ENCODE measurements at regions not wholly inside any gene's neighbourhood (a gene's known extent, or its start where the extent isn't known, plus 50 kb on each side); places are given as distances from the start of the nearest gene placed in this dataset.

DNA sequence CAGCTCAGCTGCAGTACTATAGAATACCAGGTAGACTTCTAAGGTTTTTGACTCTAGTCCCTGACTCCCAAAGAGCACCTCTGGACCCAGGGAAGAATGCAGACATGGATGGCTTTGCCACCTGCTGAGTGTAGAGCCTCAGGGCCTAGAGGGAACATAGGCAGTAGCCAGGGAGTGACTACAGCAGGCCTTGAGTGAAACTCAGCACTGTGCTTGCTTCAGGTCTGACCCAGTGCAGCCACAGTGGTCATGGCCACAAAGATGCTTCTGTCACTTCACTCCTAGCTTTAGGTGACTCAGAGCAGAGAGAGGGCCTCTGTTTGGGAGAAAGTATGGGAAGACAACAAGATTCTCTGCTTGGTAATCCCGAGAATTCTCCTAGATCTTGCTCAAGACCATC, 162.2 kb upstream of the ITGA4 start:
- whole genome bisulfite sequencing, 5 donors = 70 to 90% (median 78%) methylated on average over 1 of the region's 1 CpG
- no peak for DNase-seq
- intact Hi-C loops (cut with DNase I; ENCODE audit: low total_unique reads) = no loop called here
- Histone ChIP-seq H3K27me3 (no peaks in the 10 kb centered on the region), H3K36me3 (no peaks in the 10 kb centered on the region), H3K4me3 (no peak overlapping the region), H3K9me3 (peaks cover 0 to 20% (median 15%) of the 10 kb centered on the region in 4 donors), H3K27ac (no peak overlapping the region), H3K4me1 (no peaks in the 10 kb centered on the region)
- TF ChIP-seq CTCF (IDR thresholded peaks at IDR 0.05) (no peak), POLR2A (IDR thresholded peaks at IDR 0.05) (no peak), EP300 (IDR thresholded peaks at IDR 0.05) (no peak), POLR2AphosphoS5 (IDR thresholded peaks at IDR 0.05) (no peak)

DNA sequence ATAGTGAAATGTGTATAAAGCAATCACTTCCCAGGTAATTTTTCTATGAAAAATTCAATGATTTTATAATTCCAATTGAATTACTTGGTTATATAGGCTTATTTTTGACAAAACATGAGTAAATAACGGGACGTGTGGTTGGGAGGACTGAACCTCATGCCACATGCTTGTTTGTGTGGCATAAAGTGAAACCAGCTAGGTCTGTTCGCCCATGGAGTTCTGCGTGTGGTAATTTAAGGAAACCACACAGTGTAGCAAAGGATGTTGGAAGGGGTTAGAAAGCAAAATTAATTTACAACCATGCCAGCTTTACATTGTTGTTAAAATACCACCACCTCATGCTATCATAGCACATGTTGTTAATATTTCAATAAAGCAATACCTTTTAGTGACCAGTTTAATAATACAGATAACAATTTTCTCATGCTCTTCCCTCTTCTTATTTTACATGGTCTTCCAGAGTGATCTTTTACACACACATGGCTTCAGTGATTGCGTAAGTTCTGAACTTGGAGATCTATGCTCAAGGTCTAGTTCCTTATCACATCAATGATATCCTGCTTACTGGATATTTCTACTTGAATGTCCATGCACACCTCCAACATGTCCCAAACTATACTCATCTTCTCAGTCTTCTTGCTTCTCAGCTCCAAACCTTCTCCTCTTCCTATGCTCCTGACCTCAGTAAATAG, 156.4 kb upstream of the ITGA4 start:
- Histone ChIP-seq H3K36me3 (no peaks in the 10 kb centered on the region), H3K4me3 (no peak overlapping the region), H3K9me3 (peaks cover 0 to 6% (median 4%) of the 10 kb centered on the region in 4 donors), H3K27me3 (no peaks in the 10 kb centered on the region), H3K4me1 (peaks cover 0 to 8% (median 0%) of the 10 kb centered on the region in 4 donors), H3K27ac (no peak overlapping the region)
- 66 to 88% (median 79%) methylated on average over 5 of the region's 5 CpGs for WGBS, 5 donors
- DNase-seq = peak in 1 of 2 donors; percentile 47
- TF ChIP-seq POLR2AphosphoS5 (IDR thresholded peaks at IDR 0.05) (no peak), EP300 (IDR thresholded peaks at IDR 0.05) (no peak), CTCF (IDR thresholded peaks at IDR 0.05) (no peak), POLR2A (IDR thresholded peaks at IDR 0.05) (no peak)
- intact Hi-C loops (cut with DNase I; ENCODE audit: low total_unique reads) = no loop called here

DNA sequence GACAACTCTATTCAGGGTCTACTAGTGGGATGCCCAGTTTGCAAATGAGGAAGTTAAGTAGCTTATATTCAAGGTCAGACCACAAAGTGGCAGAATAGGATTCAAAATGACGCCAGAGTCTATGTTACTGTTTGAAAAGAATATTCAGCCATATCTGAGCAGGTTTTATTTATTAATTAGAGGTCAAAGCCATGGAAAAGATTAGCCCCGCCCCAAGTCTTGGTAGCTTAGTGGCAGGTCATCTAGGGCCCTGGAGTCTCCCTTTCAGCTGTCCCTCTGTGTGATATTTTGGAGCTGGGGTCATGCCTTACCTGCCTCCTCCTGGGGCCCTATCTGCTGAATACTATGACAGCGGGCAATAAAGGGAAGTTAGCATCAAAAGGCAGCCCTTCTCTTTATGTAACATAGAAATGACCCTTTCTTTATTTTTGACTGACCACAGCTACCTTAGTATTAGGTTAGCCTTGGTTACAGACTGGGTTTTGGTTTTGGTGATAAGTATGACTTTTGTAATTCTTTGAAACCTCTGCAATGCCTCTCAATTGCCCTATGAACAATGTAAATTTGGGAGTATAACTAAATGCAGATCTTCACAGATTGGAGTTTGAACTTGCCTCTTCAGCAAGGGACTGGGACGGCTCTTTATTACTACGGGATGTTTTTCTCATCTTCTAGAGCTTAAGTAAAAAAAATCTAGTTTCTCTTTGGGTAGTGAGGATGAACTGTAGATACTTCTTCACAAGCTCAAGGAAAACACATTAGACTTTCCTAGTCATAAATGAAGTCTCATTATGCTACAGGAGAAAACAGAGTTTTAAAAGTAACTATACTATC, 153.0 kb upstream of the ITGA4 start:
- Histone ChIP-seq H3K9me3 (no peaks in the 10 kb centered on the region), H3K36me3 (no peaks in the 10 kb centered on the region), H3K4me3 (no peak overlapping the region), H3K4me1 (peaks cover 0 to 9% (median 0%) of the 10 kb centered on the region in 4 donors), H3K27me3 (no peaks in the 10 kb centered on the region), H3K27ac (peak overlapping the region in 4 of 5 donors; percentile 19 to 74 (median 42))
- no peak for DNase-seq
- 62 to 73% (median 64%) methylated on average over 5 of the region's 5 CpGs for WGBS, 5 donors
- TF ChIP-seq EP300 (IDR thresholded peaks at IDR 0.05) (no peak), POLR2A (IDR thresholded peaks at IDR 0.05) (no peak), CTCF (IDR thresholded peaks at IDR 0.05) (no peak), POLR2AphosphoS5 (IDR thresholded peaks at IDR 0.05) (no peak)
- intact Hi-C loops (cut with DNase I; ENCODE audit: low total_unique reads) = no loop called here

GRCh38 chr2:181305301-181306123, 151.7 kb upstream of the ITGA4 start:
- Histone ChIP-seq H3K27me3 (no peaks in the 10 kb centered on the region), H3K4me1 (peaks cover 0 to 9% (median 0%) of the 10 kb centered on the region in 4 donors), H3K27ac (peak overlapping the region in 4 of 5 donors; percentile 20 to 74 (median 52)), H3K36me3 (no peaks in the 10 kb centered on the region), H3K9me3 (no peaks in the 10 kb centered on the region), H3K4me3 (no peak overlapping the region)
- WGBS, 5 donors = 45 to 52% (median 46%) methylated on average over 6 of the region's 6 CpGs
- peak in 1 of 2 donors; percentile 65 for DNase-seq
- intact Hi-C loops (cut with DNase I; ENCODE audit: low total_unique reads) = no loop called here
- no peak for TF ChIP-seq EP300 (IDR thresholded peaks at IDR 0.05)

Data from stomach (tissue), 8 donors.